ENCODE measurements at regions not wholly inside any gene's neighbourhood (a gene's known extent, or its start where the extent isn't known, plus 50 kb on each side); places are given as distances from the start of the nearest gene placed in this dataset.

DNA sequence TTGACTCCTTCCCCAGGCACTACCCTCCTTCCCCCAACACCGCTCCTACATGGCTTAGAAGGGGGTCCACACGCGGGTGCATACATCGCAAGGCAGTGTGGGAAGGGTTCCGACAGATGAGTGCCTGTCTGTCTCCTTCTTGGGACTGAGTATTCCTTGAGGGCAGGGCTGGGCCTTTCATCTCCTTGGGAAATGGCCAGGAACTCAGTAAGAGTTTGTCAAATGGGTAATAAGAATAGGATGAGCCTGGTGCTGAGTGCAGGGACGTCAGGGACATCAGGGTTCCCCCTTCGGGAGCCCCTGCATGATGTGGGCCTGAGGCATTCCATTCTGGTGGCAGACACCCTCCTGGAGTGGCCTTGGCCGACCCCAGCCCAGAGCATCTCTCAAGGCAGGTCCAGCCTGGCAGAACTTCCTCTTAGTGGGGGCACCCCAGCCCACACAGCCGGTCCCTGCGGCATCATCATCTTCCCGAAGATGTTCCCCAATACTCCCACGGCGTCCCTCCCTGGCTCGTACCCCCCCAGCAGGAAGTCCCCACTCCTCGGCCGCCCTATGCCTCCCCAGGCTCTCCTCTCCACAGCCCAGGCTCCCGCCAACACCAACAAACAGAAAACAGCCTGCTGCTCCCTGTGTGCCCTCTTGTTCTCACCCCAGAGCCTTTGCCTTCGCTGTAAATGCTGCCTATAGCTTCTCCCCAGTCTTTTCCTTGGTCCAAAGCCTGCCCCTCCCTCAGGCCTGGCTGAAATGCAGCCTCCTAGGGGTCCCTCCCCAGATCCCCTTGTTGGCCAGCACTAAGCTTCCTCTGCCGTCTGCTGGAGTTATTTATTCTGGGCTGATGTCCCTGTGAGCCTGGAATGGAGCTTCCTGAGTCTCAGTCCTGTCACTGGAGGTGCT, 67.5 kb upstream of the LCTL start:
- TF ChIP-seq, protein P1, sequence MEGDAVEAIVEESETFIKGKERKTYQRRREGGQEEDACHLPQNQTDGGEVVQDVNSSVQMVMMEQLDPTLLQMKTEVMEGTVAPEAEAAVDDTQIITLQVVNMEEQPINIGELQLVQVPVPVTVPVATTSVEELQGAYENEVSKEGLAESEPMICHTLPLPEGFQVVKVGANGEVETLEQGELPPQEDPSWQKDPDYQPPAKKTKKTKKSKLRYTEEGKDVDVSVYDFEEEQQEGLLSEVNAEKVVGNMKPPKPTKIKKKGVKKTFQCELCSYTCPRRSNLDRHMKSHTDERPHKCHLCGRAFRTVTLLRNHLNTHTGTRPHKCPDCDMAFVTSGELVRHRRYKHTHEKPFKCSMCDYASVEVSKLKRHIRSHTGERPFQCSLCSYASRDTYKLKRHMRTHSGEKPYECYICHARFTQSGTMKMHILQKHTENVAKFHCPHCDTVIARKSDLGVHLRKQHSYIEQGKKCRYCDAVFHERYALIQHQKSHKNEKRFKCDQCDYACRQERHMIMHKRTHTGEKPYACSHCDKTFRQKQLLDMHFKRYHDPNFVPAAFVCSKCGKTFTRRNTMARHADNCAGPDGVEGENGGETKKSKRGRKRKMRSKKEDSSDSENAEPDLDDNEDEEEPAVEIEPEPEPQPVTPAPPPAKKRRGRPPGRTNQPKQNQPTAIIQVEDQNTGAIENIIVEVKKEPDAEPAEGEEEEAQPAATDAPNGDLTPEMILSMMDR (IDR thresholded peaks at IDR 0.05): no peak
- no peak for TF ChIP-seq POLR2A (IDR thresholded peaks at IDR 0.05)

All from testis (tissue), 2 donors.